ENCODE measurements at regions not wholly inside any gene's neighbourhood (a gene's known extent, or its start where the extent isn't known, plus 50 kb on each side); places are given as distances from the start of the nearest gene placed in this dataset.

GRCh38 chr10:131811630-131812403 lies 89.0 kb upstream of the PPP2R2D start:
- no peak for DNase-seq (ENCODE audit: low spot score)
- TF ChIP-seq CTCF (IDR thresholded peaks at IDR 0.05; ENCODE audit: extremely low read depth, missing control alignments) = no peak

- DNase-seq (ENCODE audit: low spot score) = no peak
Measured at GRCh38 chr10:131812736-131813604, 87.8 kb upstream of the PPP2R2D start.

DNA sequence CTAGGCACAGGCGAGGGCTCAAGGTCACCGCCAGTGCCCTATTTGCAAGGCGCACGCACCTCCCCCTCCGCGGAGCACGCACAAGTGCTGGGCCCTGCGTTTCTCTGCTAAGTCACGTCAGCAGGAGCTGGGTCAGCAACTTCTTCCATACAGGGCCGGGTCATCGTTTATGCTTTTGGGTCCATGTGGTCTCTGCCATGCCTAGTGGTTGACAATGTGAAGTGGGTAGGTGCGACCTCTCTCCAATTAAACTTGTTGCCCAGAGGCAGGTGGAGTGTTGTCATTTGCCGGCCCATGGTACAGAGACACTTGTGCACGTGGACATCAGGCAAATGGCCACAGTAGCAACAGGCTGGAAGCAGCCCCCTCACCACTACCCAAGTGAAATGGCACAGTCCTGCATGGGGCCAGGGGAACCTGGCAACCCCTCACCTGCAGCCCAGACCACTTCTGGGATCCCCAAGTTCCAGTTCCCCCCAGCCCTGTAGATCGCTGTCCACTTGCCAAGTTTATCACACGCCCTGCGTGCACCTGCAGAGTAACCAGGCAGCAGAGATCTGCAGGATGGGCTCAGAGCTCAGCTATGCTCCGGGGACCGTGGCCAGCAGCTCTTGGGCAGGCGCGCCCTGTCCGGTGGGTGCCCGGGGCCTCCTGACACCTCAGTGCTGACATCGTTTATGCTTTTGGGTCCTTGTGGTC lies 86.1 kb upstream of the PPP2R2D start:
- DNase-seq (ENCODE audit: low spot score) = no peak
- no peak for TF ChIP-seq CTCF (IDR thresholded peaks at IDR 0.05; ENCODE audit: extremely low read depth, missing control alignments)

More at GRCh38 chr10:131812736-131813604, 87.8 kb upstream of the PPP2R2D start:
- TF ChIP-seq CTCF (IDR thresholded peaks at IDR 0.05; ENCODE audit: extremely low read depth, missing control alignments) = no peak

DNA sequence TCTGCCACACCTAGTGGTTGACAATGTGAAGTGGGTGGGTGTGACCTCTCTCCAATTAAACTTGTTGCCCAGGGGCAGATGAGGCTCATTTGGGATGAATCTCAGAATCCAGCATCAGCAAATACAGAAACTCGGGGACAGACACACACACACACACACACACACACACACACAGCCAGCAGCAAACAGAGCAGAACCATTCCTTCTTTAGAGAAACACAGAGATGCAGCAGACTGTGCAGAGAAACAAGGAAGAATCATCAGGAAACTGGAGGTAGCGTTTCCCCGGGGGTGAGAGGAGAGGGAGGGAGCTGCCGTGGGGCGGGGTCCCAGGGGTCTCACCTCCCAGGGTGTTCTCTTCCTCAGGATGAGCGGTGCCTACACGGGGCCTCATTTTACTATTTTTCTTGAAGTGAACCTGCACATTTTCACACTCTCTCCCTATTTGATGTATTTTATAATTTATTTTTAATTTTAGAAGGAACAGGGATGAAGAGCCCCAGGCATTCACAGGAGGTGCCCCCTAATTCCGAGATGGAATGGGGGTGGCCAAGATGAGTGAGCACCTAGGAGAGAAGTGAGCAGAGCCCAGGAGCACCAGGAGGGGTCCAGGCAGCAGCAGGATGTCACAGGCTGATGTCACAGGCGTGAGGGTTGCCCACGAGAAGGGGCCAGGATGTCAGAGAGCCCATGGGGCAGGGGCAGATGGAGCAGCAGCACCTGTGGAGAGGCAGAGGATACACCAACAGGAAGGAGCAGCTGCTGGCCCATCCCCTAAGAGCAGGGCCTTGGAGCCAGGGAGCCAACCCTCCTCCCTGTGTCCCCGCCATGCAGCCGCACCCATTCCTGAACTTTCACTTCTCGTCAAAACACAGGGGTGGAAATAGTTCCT lies 85.3 kb upstream of the PPP2R2D start:
- TF ChIP-seq CTCF (IDR thresholded peaks at IDR 0.05; ENCODE audit: extremely low read depth, missing control alignments) = no peak
- no peak for DNase-seq (ENCODE audit: low spot score)

DNA sequence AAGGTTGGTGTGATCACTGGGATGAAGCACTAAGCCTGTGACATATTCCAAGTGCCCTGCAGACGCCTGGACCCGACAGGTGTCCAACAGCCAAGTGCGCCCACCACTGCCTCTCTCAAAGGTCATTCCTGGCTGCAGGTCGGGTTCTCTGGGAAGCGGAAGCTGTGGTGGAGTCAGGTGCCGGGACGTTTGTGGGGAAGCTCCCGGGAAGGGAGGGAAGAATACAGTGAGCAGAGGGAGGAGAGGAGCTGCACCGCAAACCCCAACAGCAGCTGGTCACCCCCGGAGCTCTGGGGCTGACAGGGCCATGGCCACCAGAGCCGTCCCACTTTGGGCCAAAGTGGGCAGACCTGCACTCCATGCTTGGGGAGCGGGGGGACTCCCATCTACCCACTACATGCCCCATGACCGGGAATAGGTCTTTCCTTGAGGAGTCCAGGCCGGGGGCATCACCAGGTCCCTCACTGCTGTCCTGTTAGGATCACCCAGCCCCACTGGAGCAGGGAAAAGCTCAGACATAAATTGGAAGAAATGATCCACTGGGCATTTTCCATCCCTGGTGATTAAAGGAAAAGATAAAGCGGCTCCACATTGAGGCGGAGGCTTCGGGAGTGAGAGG lies 84.5 kb upstream of the PPP2R2D start:
- no peak for TF ChIP-seq CTCF (IDR thresholded peaks at IDR 0.05; ENCODE audit: extremely low read depth, missing control alignments)
- no peak for DNase-seq (ENCODE audit: low spot score)

DNA sequence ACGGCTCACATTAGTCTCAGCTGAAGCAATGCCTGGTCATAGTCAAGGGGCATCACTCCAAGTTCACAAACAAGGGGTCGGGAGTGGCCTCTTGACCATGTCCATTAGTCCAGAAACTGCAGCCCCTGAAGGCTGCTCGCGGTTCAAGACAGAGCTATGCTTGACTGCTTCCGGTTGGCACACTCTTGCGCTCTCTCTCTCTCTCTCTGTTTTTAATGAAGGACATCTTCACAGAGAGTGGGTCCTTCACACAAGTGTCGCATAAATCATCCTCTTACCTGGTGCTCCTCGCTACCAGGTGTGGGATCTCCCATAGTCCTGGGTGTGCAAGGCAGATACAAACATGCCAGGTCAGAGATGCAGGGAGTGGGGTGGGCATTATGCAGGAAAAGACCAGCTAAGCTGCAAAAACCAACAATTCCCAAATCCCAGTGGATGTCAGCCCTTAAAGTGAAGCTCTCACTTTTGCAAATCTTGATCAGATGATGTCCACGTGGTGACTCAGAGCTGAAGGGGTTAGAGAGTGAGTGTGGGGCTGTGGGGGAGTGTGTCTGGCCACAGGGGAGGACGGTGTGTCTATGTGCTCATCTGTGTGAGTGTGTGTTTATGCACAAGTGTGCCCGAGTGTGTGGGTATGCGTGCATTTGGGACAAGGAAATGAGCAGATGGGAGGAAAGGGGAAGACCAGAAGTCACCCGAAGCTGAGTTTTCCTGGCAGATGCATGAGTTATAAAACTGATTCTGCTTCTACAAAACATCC lies 83.7 kb upstream of the PPP2R2D start:
- no peak for TF ChIP-seq CTCF (IDR thresholded peaks at IDR 0.05; ENCODE audit: extremely low read depth, missing control alignments)

More for the DNA sequence above, 83.7 kb upstream of the PPP2R2D start:
- no peak for DNase-seq (ENCODE audit: low spot score)
